ENCODE measurements at regions not wholly inside any gene's neighbourhood (a gene's known extent, or its start where the extent isn't known, plus 50 kb on each side); places are given as distances from the start of the nearest gene placed in this dataset.

- H3K9me3 ChIP-seq (ENCODE audit: control insufficient read depth in 1 of 2, low read length in 2 of 2): no peaks in the 10 kb centered on the region
- no peaks in the 10 kb centered on the region for H3K36me3 ChIP-seq (ENCODE audit: control insufficient read depth in 1 of 2, insufficient read depth in 2 of 2, low read length in 2 of 2)
- no peaks in the 10 kb centered on the region for H3K4me1 ChIP-seq (ENCODE audit: control insufficient read depth in 1 of 2, insufficient read depth in 2 of 2, low read length in 2 of 2)
- H3K4me3 ChIP-seq (ENCODE audit: low read depth in 1 of 2, low read length in 2 of 2): no peak overlapping the region
- H3K27ac ChIP-seq (ENCODE audit: low read length): no peak overlapping the region
- no peaks in the 10 kb centered on the region for H3K27me3 ChIP-seq (ENCODE audit: low read depth, low read length)
Measured at GRCh38 chr2:81767187-81767912, 1462.8 kb upstream of the LRRTM1 start.

DNA sequence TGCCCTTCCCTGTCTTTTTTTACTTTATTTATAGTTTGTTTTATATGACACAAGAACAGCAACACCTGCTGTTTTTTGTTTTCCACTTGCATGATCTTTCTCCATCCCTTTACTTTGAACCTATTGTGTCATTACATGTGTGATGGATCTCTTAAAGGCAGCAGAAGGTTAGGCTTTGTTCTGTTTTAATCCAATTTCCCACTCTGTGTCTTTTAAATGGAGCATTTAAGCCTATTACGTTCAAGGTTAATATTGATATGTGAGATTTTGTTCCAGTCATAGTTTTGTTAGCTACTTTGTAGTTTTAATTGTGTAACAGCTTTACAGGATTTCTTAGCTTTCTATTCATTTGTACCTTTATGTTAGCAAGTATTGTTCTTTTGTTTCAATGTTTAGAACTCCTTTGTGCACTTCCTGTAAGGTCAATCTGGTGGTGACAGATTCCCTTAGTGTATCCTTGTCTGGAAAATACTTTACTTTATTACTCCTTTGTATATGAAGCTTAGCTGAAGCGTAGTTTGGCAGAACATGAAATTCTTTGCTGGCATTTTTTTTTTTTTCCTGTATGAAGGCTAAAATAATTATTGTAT lies 1443.0 kb upstream of the LRRTM1 start:
- Histone ChIP-seq H3K4me3 (ENCODE audit: low read depth in 1 of 2, low read length in 2 of 2) (no peak overlapping the region), H3K36me3 (ENCODE audit: control insufficient read depth in 1 of 2, insufficient read depth in 2 of 2, low read length in 2 of 2) (no peaks in the 10 kb centered on the region), H3K27me3 (ENCODE audit: low read depth, low read length) (no peaks in the 10 kb centered on the region), H3K4me1 (ENCODE audit: control insufficient read depth in 1 of 2, insufficient read depth in 2 of 2, low read length in 2 of 2) (no peaks in the 10 kb centered on the region), H3K9me3 (ENCODE audit: control insufficient read depth in 1 of 2, low read length in 2 of 2) (peaks cover 0 to 7% of the 10 kb centered on the region in 2 donors), H3K27ac (ENCODE audit: low read length) (no peak overlapping the region)

GRCh38 chr2:81739966-81740365 lies 1435.4 kb upstream of the LRRTM1 start:
- H3K27me3 ChIP-seq (ENCODE audit: low read depth, low read length): no peaks in the 10 kb centered on the region
- H3K4me1 ChIP-seq (ENCODE audit: control insufficient read depth in 1 of 2, insufficient read depth in 2 of 2, low read length in 2 of 2): no peaks in the 10 kb centered on the region

GRCh38 chr2:81734981-81735380 lies 1430.4 kb upstream of the LRRTM1 start:
- Histone ChIP-seq H3K36me3 (ENCODE audit: control insufficient read depth in 1 of 2, insufficient read depth in 2 of 2, low read length in 2 of 2) (no peaks in the 10 kb centered on the region), H3K27me3 (ENCODE audit: low read depth, low read length) (no peaks in the 10 kb centered on the region), H3K4me1 (ENCODE audit: control insufficient read depth in 1 of 2, insufficient read depth in 2 of 2, low read length in 2 of 2) (no peaks in the 10 kb centered on the region), H3K4me3 (ENCODE audit: low read depth in 1 of 2, low read length in 2 of 2) (no peak overlapping the region), H3K9me3 (ENCODE audit: control insufficient read depth in 1 of 2, low read length in 2 of 2) (no peaks in the 10 kb centered on the region), H3K27ac (ENCODE audit: low read length) (no peak overlapping the region)

More at GRCh38 chr2:81739966-81740365, 1435.4 kb upstream of the LRRTM1 start:
- Histone ChIP-seq H3K27ac (ENCODE audit: low read length) (no peak overlapping the region), H3K9me3 (ENCODE audit: control insufficient read depth in 1 of 2, low read length in 2 of 2) (peaks cover 0 to under 1% of the 10 kb centered on the region in 2 donors), H3K4me3 (ENCODE audit: low read depth in 1 of 2, low read length in 2 of 2) (no peak overlapping the region), H3K36me3 (ENCODE audit: control insufficient read depth in 1 of 2, insufficient read depth in 2 of 2, low read length in 2 of 2) (no peaks in the 10 kb centered on the region)

DNA sequence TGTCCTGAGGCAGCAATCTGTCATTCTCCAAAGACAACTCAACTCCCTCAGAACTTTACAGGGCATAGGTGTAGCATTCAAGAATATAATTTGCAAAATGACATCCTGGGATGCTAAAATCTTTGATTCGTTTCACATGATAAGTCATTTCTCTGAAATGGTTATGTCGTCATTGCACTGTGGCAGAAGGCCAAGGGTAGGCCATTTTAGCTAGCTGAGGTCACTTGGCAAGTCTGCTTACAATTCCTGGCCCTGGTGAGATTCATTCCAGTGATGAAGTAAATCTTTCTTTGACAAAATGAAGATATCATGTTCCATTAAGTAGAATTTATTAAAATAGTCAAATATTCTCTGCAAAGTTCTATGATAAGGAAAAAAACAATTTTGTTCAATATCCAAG lies 1410.3 kb upstream of the LRRTM1 start:
- no peaks in the 10 kb centered on the region for H3K9me3 ChIP-seq (ENCODE audit: control insufficient read depth in 1 of 2, low read length in 2 of 2)
- no peak overlapping the region for H3K27ac ChIP-seq (ENCODE audit: low read length)
- H3K4me1 ChIP-seq (ENCODE audit: control insufficient read depth in 1 of 2, insufficient read depth in 2 of 2, low read length in 2 of 2): no peaks in the 10 kb centered on the region
- H3K4me3 ChIP-seq (ENCODE audit: low read depth in 1 of 2, low read length in 2 of 2): no peak overlapping the region
- H3K36me3 ChIP-seq (ENCODE audit: control insufficient read depth in 1 of 2, insufficient read depth in 2 of 2, low read length in 2 of 2): no peaks in the 10 kb centered on the region
- no peaks in the 10 kb centered on the region for H3K27me3 ChIP-seq (ENCODE audit: low read depth, low read length)

DNA sequence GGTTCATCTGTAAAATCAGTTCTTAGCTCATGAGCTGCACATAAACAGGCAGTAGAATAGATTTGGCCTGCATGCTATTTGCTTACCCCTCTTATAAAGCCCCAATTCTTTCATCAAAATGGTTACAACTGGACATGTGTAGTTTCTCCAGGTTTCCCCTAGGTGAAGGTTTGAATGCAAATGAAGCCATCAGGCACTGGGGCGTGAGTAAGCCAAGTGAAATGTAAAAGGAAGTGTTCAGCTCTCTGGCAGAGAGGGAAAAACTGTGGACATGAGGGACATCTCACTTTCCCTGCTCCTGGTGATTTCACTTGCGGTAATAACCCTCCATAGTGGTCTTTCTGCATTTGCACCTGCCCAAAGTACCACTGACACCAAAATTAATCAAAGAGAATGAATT lies 1402.3 kb upstream of the LRRTM1 start:
- Histone ChIP-seq H3K36me3 (ENCODE audit: control insufficient read depth in 1 of 2, insufficient read depth in 2 of 2, low read length in 2 of 2) (no peaks in the 10 kb centered on the region), H3K4me1 (ENCODE audit: control insufficient read depth in 1 of 2, insufficient read depth in 2 of 2, low read length in 2 of 2) (no peaks in the 10 kb centered on the region), H3K27me3 (ENCODE audit: low read depth, low read length) (no peaks in the 10 kb centered on the region), H3K27ac (ENCODE audit: low read length) (no peak overlapping the region), H3K9me3 (ENCODE audit: control insufficient read depth in 1 of 2, low read length in 2 of 2) (no peaks in the 10 kb centered on the region), H3K4me3 (ENCODE audit: low read depth in 1 of 2, low read length in 2 of 2) (no peak overlapping the region)

GRCh38 chr2:81703831-81704230 lies 1399.3 kb upstream of the LRRTM1 start:
- H3K9me3 ChIP-seq (ENCODE audit: control insufficient read depth in 1 of 2, low read length in 2 of 2): peaks cover 0 to 3% of the 10 kb centered on the region in 2 donors
- no peak overlapping the region for H3K27ac ChIP-seq (ENCODE audit: low read length)
- H3K4me3 ChIP-seq (ENCODE audit: low read depth in 1 of 2, low read length in 2 of 2): no peak overlapping the region
- no peaks in the 10 kb centered on the region for H3K36me3 ChIP-seq (ENCODE audit: control insufficient read depth in 1 of 2, insufficient read depth in 2 of 2, low read length in 2 of 2)
- no peaks in the 10 kb centered on the region for H3K27me3 ChIP-seq (ENCODE audit: low read depth, low read length)
- H3K4me1 ChIP-seq (ENCODE audit: control insufficient read depth in 1 of 2, insufficient read depth in 2 of 2, low read length in 2 of 2): no peaks in the 10 kb centered on the region

DNA sequence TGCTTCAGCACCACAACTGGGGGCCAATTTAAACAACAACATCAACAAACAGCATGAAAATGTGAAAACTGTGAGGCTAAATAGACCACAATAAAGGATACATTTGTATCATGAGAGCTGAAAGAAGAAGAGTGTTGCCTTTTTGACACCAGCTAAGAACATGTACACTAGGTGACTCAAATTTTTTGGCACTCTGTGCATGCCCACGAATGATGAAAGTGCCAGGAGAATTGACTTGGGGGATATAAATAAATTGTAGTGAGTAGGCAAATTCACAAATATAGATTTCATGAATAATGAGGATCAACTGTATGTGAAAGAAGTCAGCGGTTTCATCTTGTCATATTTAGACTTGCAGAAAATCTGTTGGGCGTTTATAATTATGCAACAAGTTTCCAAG lies 1388.0 kb upstream of the LRRTM1 start:
- Histone ChIP-seq H3K27me3 (ENCODE audit: low read depth, low read length) (no peaks in the 10 kb centered on the region), H3K9me3 (ENCODE audit: control insufficient read depth in 1 of 2, low read length in 2 of 2) (no peaks in the 10 kb centered on the region), H3K4me3 (ENCODE audit: low read depth in 1 of 2, low read length in 2 of 2) (no peak overlapping the region), H3K27ac (ENCODE audit: low read length) (no peak overlapping the region), H3K4me1 (ENCODE audit: control insufficient read depth in 1 of 2, insufficient read depth in 2 of 2, low read length in 2 of 2) (no peaks in the 10 kb centered on the region), H3K36me3 (ENCODE audit: control insufficient read depth in 1 of 2, insufficient read depth in 2 of 2, low read length in 2 of 2) (no peaks in the 10 kb centered on the region)

- Histone ChIP-seq H3K4me3 (ENCODE audit: low read depth in 1 of 2, low read length in 2 of 2) (no peak overlapping the region), H3K36me3 (ENCODE audit: control insufficient read depth in 1 of 2, insufficient read depth in 2 of 2, low read length in 2 of 2) (no peaks in the 10 kb centered on the region), H3K4me1 (ENCODE audit: control insufficient read depth in 1 of 2, insufficient read depth in 2 of 2, low read length in 2 of 2) (no peaks in the 10 kb centered on the region), H3K27ac (ENCODE audit: low read length) (no peak overlapping the region), H3K9me3 (ENCODE audit: control insufficient read depth in 1 of 2, low read length in 2 of 2) (no peaks in the 10 kb centered on the region), H3K27me3 (ENCODE audit: low read depth, low read length) (no peaks in the 10 kb centered on the region)
Measured at GRCh38 chr2:81675641-81676040, 1371.1 kb upstream of the LRRTM1 start.

- no peaks in the 10 kb centered on the region for H3K4me1 ChIP-seq (ENCODE audit: control insufficient read depth in 1 of 2, insufficient read depth in 2 of 2, low read length in 2 of 2)
- no peaks in the 10 kb centered on the region for H3K36me3 ChIP-seq (ENCODE audit: control insufficient read depth in 1 of 2, insufficient read depth in 2 of 2, low read length in 2 of 2)
- H3K27me3 ChIP-seq (ENCODE audit: low read depth, low read length): no peaks in the 10 kb centered on the region
- no peaks in the 10 kb centered on the region for H3K9me3 ChIP-seq (ENCODE audit: control insufficient read depth in 1 of 2, low read length in 2 of 2)
- H3K27ac ChIP-seq (ENCODE audit: low read length): no peak overlapping the region
- no peak overlapping the region for H3K4me3 ChIP-seq (ENCODE audit: low read depth in 1 of 2, low read length in 2 of 2)
Measured at GRCh38 chr2:81672923-81673322, 1368.4 kb upstream of the LRRTM1 start.

DNA sequence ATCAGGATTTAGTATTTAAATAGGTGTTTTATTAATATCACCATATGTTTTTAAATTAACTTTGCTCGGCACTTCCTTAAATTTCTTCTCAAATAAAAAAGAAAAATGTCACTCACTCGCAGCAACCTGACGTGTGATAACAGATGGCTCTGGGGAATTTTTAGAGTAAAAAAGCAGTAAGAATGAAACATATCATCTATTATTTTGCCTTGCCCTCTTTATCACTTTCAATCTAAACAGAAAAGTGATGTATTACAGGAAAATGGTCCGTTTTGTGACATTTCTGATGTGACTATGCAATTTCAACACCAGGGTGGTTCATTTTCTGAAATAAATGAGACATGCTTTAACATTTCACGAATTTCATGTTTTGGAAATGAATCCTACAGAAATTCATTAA lies 1368.0 kb upstream of the LRRTM1 start:
- H3K9me3 ChIP-seq (ENCODE audit: control insufficient read depth in 1 of 2, low read length in 2 of 2): no peaks in the 10 kb centered on the region
- H3K4me3 ChIP-seq (ENCODE audit: low read depth in 1 of 2, low read length in 2 of 2): no peak overlapping the region
- no peaks in the 10 kb centered on the region for H3K27me3 ChIP-seq (ENCODE audit: low read depth, low read length)
- H3K27ac ChIP-seq (ENCODE audit: low read length): no peak overlapping the region
- no peaks in the 10 kb centered on the region for H3K36me3 ChIP-seq (ENCODE audit: control insufficient read depth in 1 of 2, insufficient read depth in 2 of 2, low read length in 2 of 2)
- H3K4me1 ChIP-seq (ENCODE audit: control insufficient read depth in 1 of 2, insufficient read depth in 2 of 2, low read length in 2 of 2): no peaks in the 10 kb centered on the region

- H3K27ac ChIP-seq (ENCODE audit: low read length): no peak overlapping the region
- no peaks in the 10 kb centered on the region for H3K4me1 ChIP-seq (ENCODE audit: control insufficient read depth in 1 of 2, insufficient read depth in 2 of 2, low read length in 2 of 2)
- no peaks in the 10 kb centered on the region for H3K27me3 ChIP-seq (ENCODE audit: low read depth, low read length)
- H3K36me3 ChIP-seq (ENCODE audit: control insufficient read depth in 1 of 2, insufficient read depth in 2 of 2, low read length in 2 of 2): no peaks in the 10 kb centered on the region
- H3K9me3 ChIP-seq (ENCODE audit: control insufficient read depth in 1 of 2, low read length in 2 of 2): no peaks in the 10 kb centered on the region
- H3K4me3 ChIP-seq (ENCODE audit: low read depth in 1 of 2, low read length in 2 of 2): no peak overlapping the region
Measured at GRCh38 chr2:81670885-81671284, 1366.3 kb upstream of the LRRTM1 start.

Measured in muscle layer of duodenum (tissue), 2 donors.